Lower lobe of right lung (tissue), 2 donors: ENCODE measurements at regions not wholly inside any gene's neighbourhood (a gene's known extent, or its start where the extent isn't known, plus 50 kb on each side); places are given as distances from the start of the nearest gene placed in this dataset.
A peak's percentile ranks its signal among the peaks of the same experiment; 100 is the strongest.
"Not testable (repeated sequence)": the region's sequence is repeated elsewhere in the genome, so short reads cannot be mapped to it uniquely, and the experiment has no call there.

Source experiments
- ATAC-seq, 2 donors: fragments of 200-7000 bp; cut with Tn5 transposase; one replicate each; pipeline ENCODE4 v1.9.1; 2020 to 2022; ENCODE audit warnings: mild to moderate bottlenecking in 2 of 2, moderate library complexity in 2 of 2
- DNase-seq: peaks from one replicate; pipeline ENCODE4 v3.0.0-alpha.2; 2020
- H3K27ac ChIP-seq: fragments of 200-600 bp; one replicate; pipeline ENCODE4 v1.8.0; 2022
- H3K27me3 ChIP-seq: fragments of 200-600 bp; one replicate; pipeline ENCODE4 v1.8.0; 2022; ENCODE audit warnings: low read depth
- H3K36me3 ChIP-seq: fragments of 200-600 bp; one replicate; pipeline ENCODE4 v1.8.0; 2022; ENCODE audit warnings: mild to moderate bottlenecking
- H3K4me1 ChIP-seq: fragments of 200-600 bp; one replicate; pipeline ENCODE4 v1.8.0; 2022
- H3K4me3 ChIP-seq: fragments of 200-600 bp; one replicate; pipeline ENCODE4 v1.8.0; 2022; ENCODE audit warnings: mild to moderate bottlenecking
- H3K9me3 ChIP-seq: fragments of 200-600 bp; one replicate; pipeline ENCODE4 v1.8.0; 2022
- intact Hi-C: fragments of 100-400 bp; cut with DNase I; formaldehyde crosslinking; loops from one replicate; pipeline ENCODE4 v1.11.0; 2022
- TF ChIP-seq, protein P1 (sequence below): fragments of 200-600 bp; IDR thresholded peaks from one replicate; pipeline ENCODE4 v1.8.0; 2022; ENCODE audit warnings: antibody characterized with exemption, mild to moderate bottlenecking
- donor health status: DM: no; HTN: yes; CAD: no; lungs with severe emphysema.

DNA sequence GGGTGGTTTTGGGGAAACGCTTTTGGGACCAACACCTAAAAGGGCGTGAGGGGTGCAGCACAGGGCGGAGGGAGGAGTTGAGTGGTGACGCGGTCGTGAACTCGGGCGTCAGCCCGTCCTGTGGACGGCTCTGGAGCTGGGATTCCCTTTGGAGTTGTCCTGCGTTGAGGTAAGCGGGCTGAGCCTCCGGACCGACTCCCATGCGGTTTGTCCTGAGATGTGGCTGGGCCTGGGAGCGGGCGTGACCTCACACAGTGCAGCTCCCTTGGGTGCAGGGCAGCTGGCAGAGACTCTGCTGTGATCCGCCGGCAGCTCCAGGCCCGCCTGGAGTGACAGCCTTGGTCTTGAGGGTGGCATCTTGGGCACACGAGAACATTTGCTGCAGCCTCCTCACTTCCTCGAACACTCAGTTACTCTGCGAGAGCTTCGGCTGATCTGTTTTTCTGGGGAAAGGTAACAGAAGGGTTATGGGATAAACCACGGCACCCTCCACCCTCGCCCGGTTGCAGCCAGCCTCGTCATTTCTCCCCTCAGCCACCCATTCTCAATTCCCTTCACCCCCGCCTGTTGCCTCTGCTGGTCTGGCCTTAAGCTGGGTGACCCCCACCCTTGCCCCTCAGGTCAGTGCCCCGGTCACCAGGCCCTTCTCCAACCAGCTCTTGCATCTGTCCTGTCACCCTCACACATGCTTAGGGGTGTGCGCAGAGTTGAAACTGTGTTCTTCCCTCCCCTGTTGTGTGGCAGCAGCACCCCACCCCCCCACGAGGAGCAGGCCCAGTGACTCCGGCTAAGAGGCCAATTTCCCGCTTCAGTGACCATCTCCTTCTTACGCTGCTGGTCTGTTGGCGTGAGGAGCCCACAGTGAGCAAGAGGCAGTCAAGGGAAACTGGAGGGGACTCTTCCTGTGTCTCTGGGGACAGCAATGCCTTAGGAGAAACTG lies 94.2 kb upstream of the COL5A1 start:
- TF ChIP-seq, protein P1, sequence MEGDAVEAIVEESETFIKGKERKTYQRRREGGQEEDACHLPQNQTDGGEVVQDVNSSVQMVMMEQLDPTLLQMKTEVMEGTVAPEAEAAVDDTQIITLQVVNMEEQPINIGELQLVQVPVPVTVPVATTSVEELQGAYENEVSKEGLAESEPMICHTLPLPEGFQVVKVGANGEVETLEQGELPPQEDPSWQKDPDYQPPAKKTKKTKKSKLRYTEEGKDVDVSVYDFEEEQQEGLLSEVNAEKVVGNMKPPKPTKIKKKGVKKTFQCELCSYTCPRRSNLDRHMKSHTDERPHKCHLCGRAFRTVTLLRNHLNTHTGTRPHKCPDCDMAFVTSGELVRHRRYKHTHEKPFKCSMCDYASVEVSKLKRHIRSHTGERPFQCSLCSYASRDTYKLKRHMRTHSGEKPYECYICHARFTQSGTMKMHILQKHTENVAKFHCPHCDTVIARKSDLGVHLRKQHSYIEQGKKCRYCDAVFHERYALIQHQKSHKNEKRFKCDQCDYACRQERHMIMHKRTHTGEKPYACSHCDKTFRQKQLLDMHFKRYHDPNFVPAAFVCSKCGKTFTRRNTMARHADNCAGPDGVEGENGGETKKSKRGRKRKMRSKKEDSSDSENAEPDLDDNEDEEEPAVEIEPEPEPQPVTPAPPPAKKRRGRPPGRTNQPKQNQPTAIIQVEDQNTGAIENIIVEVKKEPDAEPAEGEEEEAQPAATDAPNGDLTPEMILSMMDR = no peak
- no peaks in the 10 kb centered on the region for H3K36me3 ChIP-seq
- intact Hi-C loops = no loop called here
- H3K27me3 ChIP-seq = no peaks in the 10 kb centered on the region
- DNase-seq (peak; percentile 44), ATAC-seq (no peak)
- H3K9me3 ChIP-seq = no peaks in the 10 kb centered on the region
- no peak overlapping the region for H3K27ac ChIP-seq
- no peak overlapping the region for H3K4me3 ChIP-seq
- H3K4me1 ChIP-seq = no peaks in the 10 kb centered on the region

DNA sequence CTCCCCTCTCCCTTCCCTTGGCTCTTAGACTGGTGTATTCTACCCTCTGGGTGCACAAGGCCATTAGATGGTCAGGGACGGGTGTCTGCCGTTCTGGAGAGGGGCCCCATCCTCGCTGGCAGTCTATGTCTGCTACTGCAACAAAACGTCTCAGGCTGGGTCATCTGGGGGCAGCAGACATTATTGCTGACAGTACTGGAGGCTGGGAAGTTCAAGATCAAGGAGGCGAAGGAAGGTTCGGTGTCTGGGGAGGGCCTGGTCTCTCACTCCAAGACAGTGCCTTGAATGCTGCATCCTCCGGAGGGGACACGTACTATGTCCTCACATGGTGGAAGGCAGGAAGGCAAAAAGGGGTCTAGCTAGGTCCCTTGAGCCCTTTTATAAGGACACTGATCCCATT lies 93.4 kb upstream of the COL5A1 start:
- peaks cover 7% of the 10 kb centered on the region for H3K27me3 ChIP-seq
- no peak for DNase-seq
- peaks cover 6% of the 10 kb centered on the region for H3K4me1 ChIP-seq
- H3K36me3 ChIP-seq = no peaks in the 10 kb centered on the region
- ATAC-seq = no peak
- intact Hi-C loops = no loop called here
- TF ChIP-seq, protein P1 = no peak
- no peaks in the 10 kb centered on the region for H3K9me3 ChIP-seq
- H3K4me3 ChIP-seq = no peak overlapping the region
- H3K27ac ChIP-seq = no peak overlapping the region

DNA sequence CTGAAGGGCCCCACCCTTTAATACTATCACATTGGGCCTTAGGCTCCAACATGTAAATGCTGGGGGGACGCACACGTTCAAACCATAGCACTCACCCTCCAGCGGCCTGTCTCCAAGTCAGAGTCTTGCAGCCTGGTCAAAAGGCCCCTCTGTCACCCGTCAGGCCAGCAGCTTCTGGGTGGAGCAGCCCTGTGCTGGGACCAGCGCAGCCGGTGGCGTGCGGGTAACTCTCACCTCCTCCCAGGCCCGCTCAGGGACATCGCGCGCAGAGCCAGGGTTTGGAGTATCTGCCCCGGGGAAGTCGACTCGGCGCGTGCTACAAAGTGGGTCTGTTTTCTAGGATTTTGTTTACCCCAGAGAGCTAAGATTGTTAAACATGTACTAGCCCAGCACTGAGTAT lies 93.0 kb upstream of the COL5A1 start:
- intact Hi-C loops = no loop called here
- peaks cover 7% of the 10 kb centered on the region for H3K27me3 ChIP-seq
- ATAC-seq (no peak), DNase-seq (peak; percentile 41)
- H3K4me3 ChIP-seq = no peak overlapping the region
- H3K27ac ChIP-seq = no peak overlapping the region
- no peaks in the 10 kb centered on the region for H3K36me3 ChIP-seq
- H3K4me1 ChIP-seq = peaks cover 6% of the 10 kb centered on the region
- H3K9me3 ChIP-seq = no peaks in the 10 kb centered on the region
- TF ChIP-seq, protein P1 = no peak

DNA sequence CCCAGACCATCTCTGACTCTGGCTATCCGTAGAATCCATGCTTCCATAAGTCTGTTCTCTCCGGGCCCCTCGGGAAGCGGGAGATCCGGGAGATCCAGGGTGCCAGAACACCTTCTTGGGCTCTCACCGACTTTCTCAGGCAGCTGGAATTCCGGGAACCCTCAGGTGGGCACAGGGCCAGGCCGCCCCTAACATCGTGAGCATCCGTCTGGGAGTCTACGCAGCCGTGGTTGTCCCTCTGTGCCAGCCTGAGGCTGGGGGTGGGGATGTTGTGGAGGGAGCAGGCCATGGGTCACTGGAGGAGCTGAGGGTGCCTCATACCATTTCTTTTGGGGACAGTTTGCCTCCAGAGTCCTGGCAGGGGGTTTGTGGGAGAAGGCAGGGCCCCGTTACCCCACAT lies 92.3 kb upstream of the COL5A1 start:
- ATAC-seq = no peak
- H3K27me3 ChIP-seq = peaks cover 7% of the 10 kb centered on the region

DNA sequence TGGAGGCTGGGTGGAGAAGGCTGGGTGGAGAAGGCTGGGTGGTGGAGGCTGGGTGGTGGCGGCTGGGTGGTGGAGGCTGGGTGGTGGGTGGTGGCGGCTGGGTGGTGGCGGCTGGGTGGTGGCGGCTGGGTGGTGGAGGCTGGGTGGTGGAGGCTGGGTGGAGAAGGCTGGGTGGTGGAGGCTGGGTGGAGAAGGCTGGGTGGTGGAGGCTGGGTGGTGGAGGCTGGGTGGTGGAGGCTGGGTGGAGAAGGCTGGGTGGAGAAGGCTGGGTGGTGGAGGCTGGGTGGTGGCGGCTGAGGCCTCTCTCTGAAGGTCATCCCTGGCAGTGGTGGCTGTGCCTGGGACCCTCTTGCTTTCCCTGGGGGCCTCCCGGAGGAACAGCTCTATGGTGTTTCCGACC lies 91.5 kb upstream of the COL5A1 start:
- H3K27ac ChIP-seq, intact Hi-C loops: not testable (repeated sequence)
- peak; percentile 14 for DNase-seq

More for the DNA sequence above, 92.3 kb upstream of the COL5A1 start:
- Histone ChIP-seq H3K27ac (no peak overlapping the region), H3K9me3 (no peaks in the 10 kb centered on the region), H3K4me3 (no peak overlapping the region), H3K36me3 (no peaks in the 10 kb centered on the region), H3K4me1 (peaks cover 6% of the 10 kb centered on the region)
- TF ChIP-seq, protein P1 = no peak
- peak; percentile 11 for DNase-seq
- intact Hi-C loops = no loop called here

DNA sequence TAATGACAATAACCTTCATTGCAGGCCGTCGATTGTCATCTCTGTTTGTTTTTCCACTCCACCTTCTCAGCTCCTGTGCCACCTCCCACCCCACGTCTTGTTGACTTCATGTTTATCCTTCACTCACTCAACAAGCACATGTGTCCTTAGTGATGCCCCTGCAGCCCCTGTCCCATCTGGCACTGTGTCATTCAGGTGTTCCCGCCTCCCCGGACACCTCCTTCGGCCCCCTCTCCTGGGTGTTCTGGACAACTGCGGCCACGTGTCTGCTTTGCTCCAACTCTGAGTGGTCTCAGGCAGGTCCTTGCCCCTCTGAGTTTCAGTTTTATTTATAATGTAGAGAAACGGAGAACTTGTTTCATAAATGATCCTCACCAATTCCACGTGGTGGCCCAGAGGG lies 91.0 kb upstream of the COL5A1 start:
- no peaks in the 10 kb centered on the region for H3K36me3 ChIP-seq
- H3K4me1 ChIP-seq = peaks cover 6% of the 10 kb centered on the region
- peaks cover 7% of the 10 kb centered on the region for H3K27me3 ChIP-seq
- no peak overlapping the region for H3K4me3 ChIP-seq
- no peak overlapping the region for H3K27ac ChIP-seq
- intact Hi-C loops = no loop called here
- ATAC-seq (no peak), DNase-seq (peak; percentile 24)
- TF ChIP-seq, protein P1 = no peak
- no peaks in the 10 kb centered on the region for H3K9me3 ChIP-seq

More for the DNA sequence above, 91.5 kb upstream of the COL5A1 start:
- H3K36me3 ChIP-seq, H3K9me3 ChIP-seq, H3K4me3 ChIP-seq, H3K27me3 ChIP-seq, H3K4me1 ChIP-seq, ATAC-seq: not testable (repeated sequence)
